Rectal smooth muscle tissue (tissue), 1 donor: ENCODE measurements at regions not wholly inside any gene's neighbourhood (a gene's known extent, or its start where the extent isn't known, plus 50 kb on each side); places are given as distances from the start of the nearest gene placed in this dataset.

ENCODE experiments used
- H3K27ac ChIP-seq: one replicate; pipeline ENCODE4 v1.7.0; 2013; ENCODE audit warnings: low read depth, low read length, inconsistent platforms
- H3K27me3 ChIP-seq: one replicate; pipeline ENCODE4 v1.7.0; 2013; ENCODE audit warnings: low read length; ENCODE audit not compliant: control insufficient read depth, insufficient read depth
- H3K36me3 ChIP-seq: one replicate; pipeline ENCODE4 v1.7.0; 2013; ENCODE audit warnings: low read length; ENCODE audit not compliant: control insufficient read depth, insufficient read depth
- H3K4me1 ChIP-seq: one replicate; pipeline ENCODE4 v1.7.0; 2013; ENCODE audit warnings: low read length; ENCODE audit not compliant: control insufficient read depth, insufficient read depth
- H3K4me3 ChIP-seq: one replicate; pipeline ENCODE4 v1.7.0; 2013; ENCODE audit warnings: low read length
- H3K9ac ChIP-seq: one replicate; pipeline ENCODE4 v1.7.0; 2013; ENCODE audit warnings: low read length

DNA sequence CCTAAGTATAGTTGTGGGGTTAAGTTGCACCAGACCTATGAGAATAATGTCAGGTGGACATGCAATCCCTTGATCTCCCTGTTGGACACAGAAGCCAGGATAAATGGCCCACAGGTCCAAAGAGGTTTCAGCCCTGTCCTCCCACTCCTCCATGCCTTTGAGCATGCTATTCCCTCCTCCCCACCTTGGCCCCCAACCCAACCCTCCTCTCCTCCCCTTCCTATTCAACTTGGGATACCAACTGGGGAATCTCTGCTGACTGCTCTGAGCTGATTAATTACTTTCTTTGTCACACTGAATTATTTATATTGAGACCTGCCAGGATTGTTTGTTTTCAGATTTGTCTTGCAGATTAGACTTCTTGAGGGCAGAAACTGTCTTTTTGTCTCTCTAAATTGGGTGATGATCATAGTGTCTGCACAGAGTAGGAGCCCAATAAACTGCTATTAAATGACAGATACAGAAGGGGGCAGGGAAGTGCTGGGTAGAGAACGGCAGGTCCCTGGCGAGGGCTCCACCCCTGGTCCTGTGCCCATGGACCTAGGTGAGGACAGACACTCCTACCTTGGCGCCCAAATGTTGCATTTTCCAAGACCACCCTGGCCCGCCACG lies 120.9 kb downstream of the UNC5CL start:
- Histone ChIP-seq H3K4me1 (peaks cover 4% of the 10 kb centered on the region), H3K4me3 (no peak overlapping the region), H3K9ac (no peak overlapping the region), H3K27me3 (no peaks in the 10 kb centered on the region), H3K27ac (no peak overlapping the region), H3K36me3 (no peaks in the 10 kb centered on the region)

DNA sequence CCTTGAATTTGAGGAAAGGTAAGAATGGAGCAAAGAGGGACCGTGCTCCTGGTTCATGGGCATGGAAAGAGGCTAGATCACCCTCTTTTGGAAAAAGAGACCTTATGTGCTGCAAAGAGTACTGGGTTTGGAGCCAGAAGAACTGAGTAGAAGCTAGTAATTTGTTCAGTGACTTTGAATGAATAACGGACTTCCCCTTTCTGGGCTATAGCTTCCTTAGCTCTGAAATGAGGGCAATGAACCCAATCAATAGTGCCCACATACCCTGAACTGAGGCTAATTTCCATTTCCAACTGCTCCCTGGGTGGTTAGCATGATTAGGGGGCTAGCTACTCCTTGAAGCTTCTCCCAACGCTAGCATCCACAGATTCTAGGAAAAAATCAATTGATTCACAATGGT lies 121.4 kb downstream of the UNC5CL start:
- Histone ChIP-seq H3K27ac (no peak overlapping the region), H3K4me1 (peaks cover 4% of the 10 kb centered on the region), H3K27me3 (no peaks in the 10 kb centered on the region), H3K9ac (no peak overlapping the region), H3K36me3 (no peaks in the 10 kb centered on the region), H3K4me3 (no peak overlapping the region)

DNA sequence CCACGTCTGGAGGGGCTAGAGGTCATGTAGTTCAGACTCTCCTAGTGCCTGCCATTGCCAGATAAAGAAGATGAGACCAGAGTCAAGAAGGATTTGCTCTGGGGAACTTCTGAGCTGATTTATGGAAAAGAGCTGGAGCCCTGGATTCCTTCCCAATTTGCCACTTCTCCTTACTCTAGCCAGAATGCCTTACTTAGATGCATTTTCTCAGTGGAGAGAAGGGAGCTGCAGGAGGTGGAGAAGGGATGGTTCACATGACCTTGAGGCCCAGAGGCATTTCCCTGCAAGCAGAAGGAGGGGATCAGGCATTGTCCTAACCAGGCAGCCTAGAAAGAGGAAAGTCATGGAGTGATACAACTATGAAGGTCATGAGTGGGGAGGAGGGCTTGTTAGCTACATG lies 122.2 kb downstream of the UNC5CL start:
- Histone ChIP-seq H3K27ac (peak overlapping the region; percentile 19), H3K4me1 (peaks cover 4% of the 10 kb centered on the region), H3K27me3 (no peaks in the 10 kb centered on the region), H3K36me3 (no peaks in the 10 kb centered on the region), H3K4me3 (no peak overlapping the region), H3K9ac (no peak overlapping the region)

DNA sequence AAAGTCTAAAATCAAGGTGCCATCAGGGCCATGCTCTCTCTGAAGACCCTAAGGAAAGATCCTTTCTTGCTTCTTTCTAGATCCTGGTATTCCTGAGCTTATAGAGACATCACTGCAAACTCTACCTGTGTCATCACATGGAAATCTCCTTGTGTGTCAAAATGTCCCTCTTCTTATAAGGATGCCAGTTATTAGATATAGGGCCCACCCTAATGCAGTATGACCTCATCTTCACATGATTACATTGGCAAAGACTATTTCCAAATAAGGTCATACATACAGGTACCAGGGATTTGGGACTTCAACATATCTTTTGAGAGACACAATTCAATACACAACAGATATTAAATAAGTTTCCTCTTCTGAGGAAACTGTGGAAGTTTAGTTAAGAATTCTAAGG lies 123.9 kb downstream of the UNC5CL start:
- H3K4me1 ChIP-seq, result peaks cover 4% of the 10 kb centered on the region
- no peak overlapping the region for H3K27ac ChIP-seq
- H3K4me3 ChIP-seq, result no peak overlapping the region
- no peak overlapping the region for H3K9ac ChIP-seq
- H3K27me3 ChIP-seq, result no peaks in the 10 kb centered on the region
- no peaks in the 10 kb centered on the region for H3K36me3 ChIP-seq

GRCh38 chr6:40914005-40914404 lies 125.0 kb downstream of the UNC5CL start:
- Histone ChIP-seq H3K9ac (no peak overlapping the region), H3K36me3 (no peaks in the 10 kb centered on the region), H3K27me3 (no peaks in the 10 kb centered on the region), H3K27ac (no peak overlapping the region), H3K4me1 (peaks cover 4% of the 10 kb centered on the region), H3K4me3 (no peak overlapping the region)

- no peak overlapping the region for H3K9ac ChIP-seq
- H3K4me1 ChIP-seq, result peaks cover 4% of the 10 kb centered on the region
- H3K36me3 ChIP-seq, result no peaks in the 10 kb centered on the region
- no peak overlapping the region for H3K27ac ChIP-seq
- no peak overlapping the region for H3K4me3 ChIP-seq
- no peaks in the 10 kb centered on the region for H3K27me3 ChIP-seq
These were observed 126.7 kb downstream of the UNC5CL start for GRCh38 chr6:40912158-40912946.

DNA sequence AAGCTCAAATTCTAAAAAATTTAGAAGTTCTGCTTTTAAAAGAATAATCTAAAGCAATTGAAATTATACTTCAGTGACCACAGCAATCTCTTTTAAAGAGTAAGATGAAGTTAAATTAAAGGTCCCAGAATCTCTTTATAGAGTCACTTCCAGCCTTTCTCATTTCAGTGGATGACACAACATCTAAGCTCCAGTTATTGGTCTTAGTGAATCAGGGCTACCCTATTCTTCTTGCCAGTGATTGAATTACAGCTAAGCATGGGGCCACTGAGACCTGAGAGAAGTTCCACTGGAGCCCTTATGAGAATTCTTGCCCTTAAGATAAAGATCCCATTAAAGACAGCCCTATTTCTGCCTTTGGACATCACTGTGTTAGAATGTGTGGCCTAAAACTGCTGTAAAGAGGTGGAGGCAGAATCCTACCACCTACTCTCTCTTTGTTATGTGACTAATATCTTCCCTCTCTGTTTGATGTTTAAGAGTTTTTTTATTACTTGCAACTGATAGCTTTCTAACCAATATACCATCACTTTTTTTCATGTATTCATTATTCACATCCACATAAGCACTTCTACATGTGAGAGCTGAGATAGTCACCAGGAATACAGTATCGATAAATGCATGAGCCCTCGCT lies 128.6 kb downstream of the UNC5CL start:
- no peaks in the 10 kb centered on the region for H3K27me3 ChIP-seq
- no peaks in the 10 kb centered on the region for H3K4me1 ChIP-seq
- no peak overlapping the region for H3K9ac ChIP-seq
- no peak overlapping the region for H3K27ac ChIP-seq
- no peaks in the 10 kb centered on the region for H3K36me3 ChIP-seq
- no peak overlapping the region for H3K4me3 ChIP-seq

DNA sequence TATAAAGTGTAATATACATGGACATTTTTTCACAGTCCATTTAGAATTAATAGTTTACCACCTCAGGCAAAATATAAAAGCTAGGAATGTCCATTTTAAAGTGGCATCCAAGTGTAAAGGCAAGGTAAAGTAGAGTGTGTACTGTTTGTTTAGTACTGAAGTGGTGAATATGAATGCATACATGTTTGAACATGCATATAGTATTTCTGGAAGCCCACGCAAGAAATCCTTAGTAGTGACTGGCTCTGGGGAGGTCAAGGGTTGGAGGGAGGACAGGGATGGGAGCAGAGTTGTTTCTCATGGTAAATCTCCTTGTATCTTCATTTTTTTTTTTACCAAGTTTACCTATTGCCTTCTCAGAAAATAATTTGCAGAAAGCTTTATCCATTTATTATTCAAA lies 129.2 kb downstream of the UNC5CL start:
- no peak overlapping the region for H3K4me3 ChIP-seq
- no peaks in the 10 kb centered on the region for H3K27me3 ChIP-seq
- no peaks in the 10 kb centered on the region for H3K4me1 ChIP-seq
- H3K36me3 ChIP-seq, result no peaks in the 10 kb centered on the region
- H3K27ac ChIP-seq, result no peak overlapping the region
- H3K9ac ChIP-seq, result no peak overlapping the region

DNA sequence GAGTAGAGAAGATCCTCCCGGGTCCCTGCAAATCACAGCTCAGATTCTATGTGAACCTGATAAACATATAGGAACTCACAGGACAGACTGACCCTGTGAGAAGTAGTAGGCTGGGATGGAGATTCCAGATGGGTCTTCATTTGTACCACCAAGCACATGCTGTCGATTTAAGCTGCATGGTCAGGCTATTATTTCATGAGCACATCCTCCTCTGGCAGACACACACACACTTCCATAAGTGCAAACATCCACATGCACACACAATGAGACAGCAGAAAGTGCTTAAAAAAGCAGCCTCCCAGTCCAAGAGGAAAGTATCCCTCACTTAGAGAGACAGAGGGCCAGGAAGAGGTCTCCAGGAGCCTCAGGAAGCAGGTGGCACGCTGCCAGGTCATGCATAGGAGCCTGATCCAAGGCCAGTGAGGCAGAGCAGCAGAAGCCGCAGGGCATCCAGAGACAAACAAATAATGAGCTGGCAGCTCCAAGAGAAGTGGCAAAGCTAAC lies 131.8 kb downstream of the UNC5CL start:
- H3K27me3 ChIP-seq, result no peaks in the 10 kb centered on the region
- H3K4me3 ChIP-seq, result no peak overlapping the region
- H3K36me3 ChIP-seq, result no peaks in the 10 kb centered on the region
- no peak overlapping the region for H3K9ac ChIP-seq
- no peaks in the 10 kb centered on the region for H3K4me1 ChIP-seq
- H3K27ac ChIP-seq, result no peak overlapping the region

DNA sequence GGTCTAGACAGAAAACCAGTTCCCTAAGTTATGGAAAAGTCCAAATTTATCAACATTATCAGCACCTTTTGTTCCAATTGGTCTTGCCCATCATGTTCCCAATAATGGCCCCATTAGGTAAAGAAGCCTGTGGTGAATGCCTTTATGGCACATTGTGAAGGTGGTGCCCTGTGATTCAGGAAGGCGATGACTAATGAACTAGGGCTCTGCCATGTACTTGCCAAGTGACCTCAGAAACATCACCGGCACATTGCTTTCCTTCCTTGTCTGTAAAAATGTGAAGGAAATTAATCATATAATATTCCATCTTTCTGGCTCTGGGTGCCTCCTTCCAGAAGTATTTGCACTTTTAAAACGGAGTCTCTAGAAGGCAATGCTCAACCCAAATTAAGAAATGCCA lies 132.3 kb downstream of the UNC5CL start:
- H3K4me3 ChIP-seq, result no peak overlapping the region
- H3K27me3 ChIP-seq, result no peaks in the 10 kb centered on the region
- H3K36me3 ChIP-seq, result no peaks in the 10 kb centered on the region
- no peak overlapping the region for H3K9ac ChIP-seq
- H3K27ac ChIP-seq, result no peak overlapping the region
- no peaks in the 10 kb centered on the region for H3K4me1 ChIP-seq

GRCh38 chr6:40904583-40905194 lies 134.3 kb downstream of the UNC5CL start:
- Histone ChIP-seq H3K27me3 (no peaks in the 10 kb centered on the region), H3K4me1 (no peaks in the 10 kb centered on the region), H3K9ac (no peak overlapping the region), H3K4me3 (no peak overlapping the region), H3K27ac (no peak overlapping the region), H3K36me3 (no peaks in the 10 kb centered on the region)

GRCh38 chr6:40903456-40903855 lies 135.6 kb downstream of the UNC5CL start:
- H3K4me1 ChIP-seq, result no peaks in the 10 kb centered on the region
- no peak overlapping the region for H3K9ac ChIP-seq
- no peaks in the 10 kb centered on the region for H3K36me3 ChIP-seq
- H3K27ac ChIP-seq, result no peak overlapping the region
- no peak overlapping the region for H3K4me3 ChIP-seq
- H3K27me3 ChIP-seq, result no peaks in the 10 kb centered on the region
